GM18868 (cell line): ENCODE measurements at regions not wholly inside any gene's neighbourhood (a gene's known extent, or its start where the extent isn't known, plus 50 kb on each side); places are given as distances from the start of the nearest gene placed in this dataset.
"Not testable (repeated sequence)": the region's sequence is repeated elsewhere in the genome, so short reads cannot be mapped to it uniquely, and the experiment has no call there.

Experiments used
- ATAC-seq: cut with Tn5 transposase; IDR thresholded peaks from one replicate; pipeline ENCODE4 v1.9.1; 2021; ENCODE audit warnings: mild to moderate bottlenecking, moderate library complexity; ENCODE audit not compliant: unreplicated experiment

DNA sequence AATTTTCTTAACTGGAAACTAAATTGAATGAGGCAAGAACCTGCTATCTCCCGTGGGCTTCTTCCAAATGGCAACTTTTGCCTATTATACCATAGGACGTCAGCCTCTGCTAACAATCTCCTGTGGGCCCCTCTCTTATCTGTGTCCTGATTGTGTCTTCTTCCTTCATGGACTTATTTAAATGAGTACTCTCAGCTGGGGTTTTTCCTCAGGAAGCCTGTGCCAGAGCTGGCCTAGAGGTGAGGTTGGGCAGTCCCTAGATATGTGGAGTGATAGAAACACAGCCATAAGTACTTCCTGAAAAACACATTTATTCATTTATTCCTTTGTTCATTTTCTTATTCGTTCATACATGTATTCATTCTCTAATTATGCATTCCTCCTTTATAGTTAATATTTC is 712.5 kb upstream of the SLIT2 start:
- no peak for ATAC-seq

DNA sequence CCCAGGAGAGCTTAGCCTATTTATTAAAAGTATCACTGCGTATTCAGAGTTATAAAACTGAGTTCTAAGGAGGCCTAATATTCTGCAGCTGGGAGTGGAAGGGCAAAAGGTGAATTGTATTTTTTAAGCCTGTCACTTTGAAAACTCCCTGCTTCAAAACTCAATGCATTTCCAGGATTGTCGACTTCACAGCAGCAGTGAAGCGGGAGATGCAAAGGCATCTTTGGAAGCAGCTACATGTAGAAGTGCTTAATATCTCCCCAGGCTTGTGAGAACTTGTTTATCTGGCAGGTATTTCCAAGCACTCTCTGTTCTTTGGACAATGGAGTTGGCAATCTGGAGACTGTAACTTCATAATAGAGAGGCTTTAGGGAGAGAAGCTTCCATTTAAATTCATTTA is 717.5 kb upstream of the SLIT2 start:
- no peak for ATAC-seq

DNA sequence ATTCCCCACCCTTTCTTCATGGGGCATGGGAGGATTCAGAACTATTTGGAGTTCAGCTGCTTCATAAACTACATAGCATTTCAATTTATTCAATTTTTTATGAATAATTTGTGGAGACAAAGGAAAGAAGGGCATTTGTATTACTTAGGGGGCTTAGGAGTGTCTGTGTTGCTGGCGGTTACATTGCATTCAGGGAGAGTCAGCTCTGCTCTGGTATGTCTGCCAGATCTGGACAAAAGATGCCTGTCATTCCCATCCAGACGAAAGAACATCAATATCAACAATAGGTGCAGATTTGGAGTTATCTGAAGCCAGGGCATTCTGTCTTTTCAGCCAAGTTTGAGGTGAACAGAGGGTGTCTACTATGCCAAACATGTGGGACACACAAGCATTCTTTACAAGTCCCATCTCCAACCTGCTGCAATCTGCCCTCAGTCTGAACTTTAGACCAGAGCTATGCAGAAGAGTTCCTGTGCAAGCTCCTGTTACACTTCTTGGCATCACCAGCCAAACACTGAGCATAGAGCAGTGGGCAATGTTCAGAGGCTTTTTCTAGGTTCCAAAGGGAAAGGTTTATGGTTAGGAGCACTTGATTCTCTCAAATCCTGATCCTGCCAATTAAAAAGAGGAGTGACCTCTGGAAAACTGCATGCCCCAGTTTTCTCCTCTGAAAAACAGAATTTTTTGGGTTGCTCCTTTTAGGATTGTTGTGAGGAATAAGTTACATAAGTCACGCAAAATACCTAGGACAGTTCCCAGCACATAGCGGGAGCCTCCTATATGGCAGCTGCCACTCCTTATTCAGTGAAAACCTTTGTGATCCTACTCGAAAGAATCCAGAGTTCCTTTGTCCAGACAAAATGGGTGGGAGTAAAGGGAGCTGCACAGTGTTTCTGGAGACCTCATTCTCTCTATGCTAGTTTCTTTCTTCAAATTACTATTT is 719.5 kb upstream of the SLIT2 start:
- no peak for ATAC-seq

DNA sequence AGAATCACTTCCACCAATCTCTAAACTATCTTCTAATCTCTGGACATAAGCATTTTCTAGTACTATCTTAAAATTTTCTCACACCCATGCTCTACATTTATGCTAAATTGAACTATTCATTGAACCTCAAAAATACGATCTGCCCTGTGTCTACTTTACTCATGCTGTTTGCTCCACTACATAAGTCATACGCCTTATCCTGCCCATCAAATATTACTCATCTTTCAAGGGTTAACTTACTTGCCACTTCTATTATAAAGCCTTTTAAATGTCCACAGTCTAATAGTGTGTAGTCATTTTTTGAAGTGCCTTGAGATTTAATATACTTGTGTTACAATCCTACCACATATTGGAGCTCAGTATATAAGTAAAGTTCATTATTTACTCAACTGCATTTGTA is 727.7 kb upstream of the SLIT2 start:
- no peak for ATAC-seq

DNA sequence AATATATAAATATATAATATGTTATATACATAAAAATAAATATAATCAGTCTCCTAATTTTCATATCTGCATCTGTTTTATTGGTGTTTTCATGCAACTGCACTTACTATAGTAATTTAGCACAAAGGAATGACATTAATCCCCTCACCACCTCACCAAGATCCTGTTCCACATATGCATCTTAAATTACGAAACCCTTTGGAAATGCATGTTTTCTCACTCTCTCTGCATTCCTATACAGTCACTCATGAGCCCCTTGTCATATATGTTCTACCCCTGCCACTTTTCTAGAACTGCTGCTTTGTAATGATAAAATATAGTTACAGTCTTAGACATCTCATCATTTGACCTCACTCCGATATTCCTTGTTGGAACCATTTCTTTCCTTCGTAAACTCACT is 728.7 kb upstream of the SLIT2 start:
- ATAC-seq: no peak

DNA sequence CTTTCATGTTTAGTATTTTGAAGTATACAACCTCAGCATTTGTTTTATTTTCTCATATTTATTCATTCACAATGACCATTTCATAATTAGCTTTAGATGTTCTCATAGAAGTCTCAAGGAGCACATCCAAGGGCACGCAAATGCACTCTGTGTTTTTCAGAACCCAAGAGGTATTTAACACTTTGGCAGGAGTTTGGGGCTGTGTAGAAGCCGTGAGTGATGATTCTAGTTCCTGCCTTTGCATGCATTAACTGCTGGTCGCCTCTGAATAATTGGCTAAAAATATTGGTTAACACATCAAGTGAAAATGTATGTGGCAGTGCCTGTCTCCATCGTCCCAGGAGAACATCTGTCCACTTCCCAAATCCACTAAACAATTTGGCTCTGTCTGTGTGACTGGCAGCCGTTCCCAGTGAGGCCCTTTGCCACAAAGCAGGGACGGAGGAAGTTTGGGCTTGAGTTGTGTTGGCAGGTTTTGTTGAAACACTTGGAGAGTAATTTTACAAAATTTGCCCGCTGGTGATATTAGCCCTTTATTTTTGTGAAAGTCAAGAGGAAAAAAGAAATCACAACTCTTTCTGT is 730.7 kb upstream of the SLIT2 start:
- no peak for ATAC-seq

DNA sequence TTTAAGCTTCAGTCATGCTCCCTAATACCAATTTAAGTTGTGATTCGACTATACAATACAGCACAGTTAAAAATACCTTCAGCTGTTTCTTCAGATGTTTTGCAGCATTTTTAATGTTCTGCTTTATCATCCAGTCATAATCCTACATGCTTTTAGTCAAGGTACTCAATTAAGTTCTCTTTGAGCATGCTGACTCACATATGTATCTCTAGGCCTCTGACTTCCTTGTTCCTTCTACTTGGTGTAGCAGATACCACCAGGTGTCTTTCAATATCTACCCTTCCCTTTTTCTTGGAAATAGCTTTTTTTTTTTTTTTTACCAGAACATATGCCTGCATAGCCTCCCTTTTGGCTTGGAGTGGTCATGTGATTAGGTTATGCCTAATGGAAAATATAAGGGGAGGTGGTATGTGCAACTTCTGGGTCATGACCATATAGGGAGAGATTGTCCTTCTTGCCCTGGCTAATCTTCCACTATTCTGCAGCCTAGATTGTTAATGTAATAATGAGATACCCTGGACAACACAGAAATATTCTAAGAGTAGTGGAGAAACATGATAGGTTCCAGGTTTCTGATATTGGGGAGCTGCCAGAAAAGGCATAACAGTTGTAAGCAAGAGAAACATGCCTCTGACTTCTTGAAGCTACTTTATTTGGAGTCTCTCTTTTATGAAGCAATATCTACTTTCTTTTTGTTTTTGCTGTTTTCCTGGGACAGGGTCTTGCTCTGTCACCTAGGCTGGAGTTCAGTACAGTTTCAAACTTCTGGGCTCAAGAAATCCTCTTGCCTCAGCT is 737.2 kb upstream of the SLIT2 start:
- ATAC-seq: no peak

DNA sequence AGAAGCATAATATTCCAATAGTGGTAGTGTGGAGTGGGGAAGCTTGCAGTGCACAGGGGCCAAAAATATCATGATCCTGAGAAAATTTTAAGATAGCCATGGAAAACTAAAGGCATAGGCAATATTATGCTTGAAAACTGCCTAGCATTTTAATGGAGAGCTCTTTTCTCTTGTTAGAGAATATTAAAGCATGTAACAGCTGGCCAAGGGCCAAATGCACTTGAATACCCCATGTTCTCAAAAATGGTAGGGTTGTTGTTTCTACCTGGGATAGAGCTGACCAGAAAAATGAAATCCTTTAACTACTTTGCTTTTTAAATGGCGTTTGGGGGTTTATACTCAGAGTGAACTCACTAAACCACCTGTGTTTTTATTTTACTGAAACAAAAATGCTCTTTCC is 739.6 kb upstream of the SLIT2 start:
- ATAC-seq: no peak

DNA sequence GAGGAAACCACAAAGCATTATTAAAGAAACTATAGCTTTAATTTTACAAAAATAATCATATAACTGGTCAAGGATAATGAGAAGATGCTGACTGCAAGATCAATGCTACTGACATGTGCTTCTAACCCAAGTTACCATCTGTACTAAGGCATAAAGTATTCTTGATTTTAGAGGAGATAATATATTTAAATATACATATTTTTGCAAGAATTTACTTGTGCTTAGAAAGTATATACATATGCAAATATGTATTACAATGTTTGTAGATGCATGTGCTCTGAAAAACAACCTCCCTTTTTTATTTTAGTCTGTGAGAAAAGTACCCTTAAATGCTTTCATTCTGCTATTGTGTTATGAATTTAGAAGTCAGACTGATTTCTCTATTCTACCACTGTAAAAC is 740.7 kb upstream of the SLIT2 start:
- no peak for ATAC-seq

DNA sequence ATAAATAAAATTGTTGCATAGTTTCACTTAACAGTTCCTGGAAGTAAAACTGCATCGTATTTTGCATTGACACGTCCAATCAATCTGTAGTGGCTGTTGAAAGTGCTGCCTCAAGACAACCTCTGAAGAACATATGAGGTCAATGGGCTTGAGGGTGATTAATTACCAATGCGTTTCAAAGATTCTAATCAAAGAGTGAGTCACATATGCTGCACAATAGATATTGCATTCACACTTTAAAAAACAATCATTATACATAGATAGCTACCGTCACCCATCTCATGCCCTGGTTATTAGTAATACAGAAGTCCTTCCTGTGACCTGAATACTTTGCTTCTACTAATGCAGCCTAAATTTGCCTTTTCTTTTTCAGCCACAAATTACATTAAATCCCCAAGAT is 743.3 kb upstream of the SLIT2 start:
- ATAC-seq: no peak

DNA sequence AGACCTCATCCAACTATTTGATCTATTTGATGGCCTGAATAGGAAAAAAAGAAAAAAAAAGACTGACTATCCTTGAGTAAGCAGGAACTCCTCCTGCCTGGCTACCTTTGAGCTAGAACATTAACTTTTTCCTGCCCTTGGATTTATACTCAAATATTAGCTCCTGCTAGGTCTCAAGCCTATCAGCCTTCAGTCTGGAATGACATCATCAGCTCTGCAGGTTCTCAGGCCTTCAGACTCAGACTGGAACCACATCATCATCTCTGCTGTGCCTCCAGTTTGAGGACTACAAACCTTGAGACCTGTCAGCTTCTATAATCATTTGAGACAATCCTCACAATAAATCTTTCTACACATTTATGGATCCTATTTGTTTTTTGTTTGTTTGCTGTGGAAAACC is 754.0 kb upstream of the SLIT2 start:
- no peak for ATAC-seq

DNA sequence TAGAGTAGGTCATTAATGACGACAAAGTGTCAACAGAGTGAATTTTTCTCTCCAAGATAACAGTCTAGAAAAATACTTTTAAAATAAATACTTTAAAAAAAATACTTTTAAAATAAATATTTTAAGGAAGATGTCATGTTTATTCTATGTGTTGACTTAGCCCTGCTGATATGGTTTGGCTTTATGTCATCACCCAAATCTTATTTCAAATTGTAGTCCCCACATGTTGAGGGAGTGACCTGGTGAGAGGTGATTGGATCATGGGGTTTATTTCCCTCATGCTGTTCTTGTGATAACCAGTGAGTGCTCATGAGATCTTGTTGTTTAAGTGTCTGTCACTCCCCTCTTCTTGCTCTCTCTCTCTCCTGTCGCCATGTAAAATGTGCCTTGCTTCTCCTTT is 754.9 kb upstream of the SLIT2 start:
- no peak for ATAC-seq

DNA sequence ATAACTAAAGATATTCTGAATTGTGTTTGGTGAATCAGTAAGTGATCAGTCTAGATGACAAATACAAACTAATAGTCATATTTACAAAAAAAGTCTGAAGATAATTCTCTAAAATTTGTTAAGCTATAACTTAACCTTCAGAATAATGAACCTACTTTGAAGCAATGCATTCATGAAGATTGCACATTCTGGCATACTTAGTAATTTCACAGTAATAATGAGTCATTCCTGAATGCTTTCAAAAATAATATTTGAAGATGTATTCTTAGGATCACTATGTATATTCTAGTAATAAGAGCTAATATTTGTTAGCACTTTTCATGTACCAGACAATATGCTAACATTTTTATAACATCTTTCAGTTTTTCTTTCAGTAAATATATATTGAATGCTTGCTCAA is 756.7 kb upstream of the SLIT2 start:
- no peak for ATAC-seq

DNA sequence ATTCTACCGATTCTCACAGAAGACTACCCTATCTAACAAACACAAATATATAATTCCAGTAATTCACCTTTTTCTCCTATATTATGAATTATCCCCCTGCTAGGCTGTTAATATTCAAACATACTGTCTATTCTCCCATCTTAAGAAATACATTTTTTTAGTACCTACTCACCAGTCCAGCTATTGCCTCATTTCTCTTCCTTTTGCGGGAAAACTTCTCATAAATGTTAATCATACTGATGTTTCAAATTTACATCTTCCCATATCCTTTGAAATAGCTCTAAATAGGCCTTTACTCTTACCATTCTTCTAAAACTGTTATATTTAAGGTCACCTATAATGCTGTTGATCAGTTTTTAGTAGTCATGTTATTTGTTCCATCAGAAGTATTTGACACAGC is 759.1 kb upstream of the SLIT2 start:
- no peak for ATAC-seq

DNA sequence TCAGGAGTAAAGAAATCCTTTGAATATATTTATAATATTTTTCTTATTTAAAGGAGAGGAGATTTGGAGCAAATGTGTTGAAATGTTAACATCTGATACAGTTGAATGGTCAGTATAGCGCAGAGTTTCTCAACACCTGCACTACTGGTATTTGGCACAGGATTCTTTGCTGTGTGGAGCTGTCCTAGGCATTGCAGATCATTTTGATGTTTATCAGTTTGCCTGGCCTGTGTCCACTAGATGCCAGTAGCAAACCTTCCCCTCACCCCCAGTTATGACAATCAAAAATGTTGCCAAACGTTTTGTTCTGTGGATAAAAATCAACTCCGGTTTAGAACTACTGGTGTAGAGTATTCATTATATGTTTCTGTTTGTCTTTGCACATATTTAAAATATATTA is 765.3 kb upstream of the SLIT2 start:
- ATAC-seq: no peak

DNA sequence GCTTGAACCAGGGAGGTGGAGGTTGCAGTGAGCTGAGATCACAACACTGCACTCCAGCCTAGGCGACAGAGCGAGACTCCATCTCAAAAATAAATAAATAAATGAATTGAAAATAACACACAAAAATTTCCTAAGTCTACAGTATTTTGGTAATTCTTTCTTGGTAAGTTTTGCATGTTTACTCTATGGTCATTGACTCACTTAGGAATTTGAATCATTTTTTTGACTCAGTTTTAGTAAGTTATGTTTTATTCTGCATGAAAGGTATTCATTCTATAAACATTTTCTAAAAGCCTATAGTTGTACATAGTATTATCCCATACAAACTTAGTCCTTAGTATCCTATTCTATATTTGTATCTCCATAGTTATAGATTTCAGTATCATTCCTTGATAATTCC is 772.9 kb upstream of the SLIT2 start:
- ATAC-seq: no peak

DNA sequence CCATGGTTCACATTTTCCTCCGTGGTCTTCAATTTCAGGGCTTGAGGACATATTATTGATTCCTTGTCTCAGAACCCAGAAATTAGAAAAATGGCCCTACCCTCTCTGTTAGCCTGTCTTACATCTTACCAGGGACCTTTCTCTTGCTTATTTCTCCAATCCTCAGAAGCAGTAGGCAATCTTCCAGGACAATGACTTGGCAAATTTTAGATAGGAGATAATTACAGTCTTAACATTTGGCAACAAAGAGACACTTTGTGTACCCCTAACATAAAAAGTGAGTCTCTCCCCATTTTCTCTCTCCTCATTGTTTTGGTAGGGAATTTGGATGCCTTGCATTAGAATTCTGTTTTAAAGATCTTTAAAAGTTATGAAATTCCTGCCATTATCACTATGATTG is 778.1 kb upstream of the SLIT2 start:
- no peak for ATAC-seq

DNA sequence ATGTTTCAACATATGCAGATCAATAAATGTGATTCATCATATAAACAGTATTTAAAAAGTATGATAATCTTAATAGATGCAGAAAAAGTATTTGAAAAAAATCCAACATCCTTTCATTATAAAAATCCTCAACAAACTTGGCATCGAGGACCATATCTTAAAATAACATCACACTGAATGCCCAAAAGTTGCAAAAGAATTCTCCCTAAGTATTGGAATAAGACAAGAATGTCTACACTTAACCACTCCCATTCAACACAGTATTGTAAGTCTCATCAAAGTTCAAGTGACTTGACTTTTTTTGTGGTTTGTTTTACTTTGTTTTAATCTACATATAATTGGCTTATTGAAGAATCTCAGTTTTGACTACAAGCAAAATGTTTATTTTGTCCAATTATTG is 779.0 kb upstream of the SLIT2 start:
- no peak for ATAC-seq

DNA sequence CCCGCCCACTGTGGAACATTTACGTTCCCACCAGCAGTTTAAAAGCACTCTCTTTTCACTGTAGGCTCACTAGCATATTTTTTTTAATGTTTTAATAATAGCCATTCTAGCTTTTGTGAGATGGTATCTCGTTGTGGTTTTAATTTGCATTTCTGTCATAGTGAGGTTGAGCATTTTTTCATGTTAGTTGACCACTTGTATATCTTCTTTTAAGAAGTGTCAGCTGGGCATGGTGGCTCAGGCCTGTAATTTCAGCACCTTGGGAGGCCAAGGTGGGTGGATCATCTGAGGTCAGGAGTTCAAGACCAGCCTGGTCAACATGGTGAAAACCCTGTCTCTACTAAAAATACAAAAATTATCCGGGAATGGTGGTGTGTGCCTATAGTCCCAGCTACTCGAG is 781.7 kb upstream of the SLIT2 start:
- not testable (repeated sequence) for ATAC-seq

DNA sequence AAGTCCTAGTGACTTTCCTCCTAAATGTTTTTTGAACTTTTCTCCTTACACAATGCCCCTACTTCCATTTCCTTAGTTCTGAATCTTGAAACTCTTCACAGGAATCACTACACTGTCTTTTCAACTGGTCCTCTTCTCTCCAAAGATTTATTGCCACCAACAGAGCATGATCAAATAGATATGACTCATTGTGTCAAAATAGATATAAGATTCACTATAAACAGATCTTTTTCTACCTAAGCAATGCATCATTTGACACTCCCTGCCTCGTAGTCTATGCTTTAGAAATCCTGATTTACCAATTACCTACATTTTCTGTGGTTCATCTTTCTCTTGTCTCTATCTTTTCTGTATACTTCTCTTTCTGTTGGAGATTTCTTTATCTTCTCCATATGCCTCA is 789.6 kb upstream of the SLIT2 start:
- ATAC-seq: no peak

DNA sequence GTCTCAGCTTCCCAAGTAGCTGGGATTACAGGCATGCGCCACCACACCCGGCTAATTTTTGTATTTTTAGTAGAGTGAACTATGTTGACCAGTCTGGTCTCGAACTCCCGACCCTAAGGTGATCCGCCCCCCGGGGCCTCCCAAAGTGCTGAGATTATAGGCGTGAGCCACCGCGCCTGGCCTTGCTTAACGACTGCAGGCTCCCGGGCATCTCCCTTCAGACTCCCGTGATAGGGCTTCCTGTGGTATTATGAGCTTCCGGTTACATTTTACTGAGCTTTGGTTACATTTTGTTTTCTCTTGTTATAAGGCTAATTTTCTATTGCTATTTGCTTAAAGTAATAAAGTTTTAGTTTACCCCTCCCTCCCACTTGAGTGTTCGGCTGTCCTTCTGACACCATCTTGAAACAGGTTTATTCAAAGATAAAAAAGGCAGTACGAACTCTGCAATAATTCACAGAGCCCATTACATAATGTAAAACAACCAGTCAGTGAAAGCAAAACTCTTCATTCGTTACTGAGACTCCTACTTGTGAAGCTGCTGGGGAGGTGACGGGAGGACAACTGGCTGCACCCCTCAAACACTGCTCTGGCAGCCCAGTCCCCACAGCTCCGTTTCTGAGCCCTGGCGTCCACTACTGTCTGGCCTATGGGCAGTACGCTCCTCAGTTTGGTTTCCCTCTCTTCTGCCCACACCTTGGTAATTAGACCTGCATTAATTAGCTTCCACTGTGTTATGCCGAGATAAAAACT is 795.7 kb upstream of the SLIT2 start:
- ATAC-seq: no peak
